ENCODE measurements at regions not wholly inside any gene's neighbourhood (a gene's known extent, or its start where the extent isn't known, plus 50 kb on each side); places are given as distances from the start of the nearest gene placed in this dataset.

DNA sequence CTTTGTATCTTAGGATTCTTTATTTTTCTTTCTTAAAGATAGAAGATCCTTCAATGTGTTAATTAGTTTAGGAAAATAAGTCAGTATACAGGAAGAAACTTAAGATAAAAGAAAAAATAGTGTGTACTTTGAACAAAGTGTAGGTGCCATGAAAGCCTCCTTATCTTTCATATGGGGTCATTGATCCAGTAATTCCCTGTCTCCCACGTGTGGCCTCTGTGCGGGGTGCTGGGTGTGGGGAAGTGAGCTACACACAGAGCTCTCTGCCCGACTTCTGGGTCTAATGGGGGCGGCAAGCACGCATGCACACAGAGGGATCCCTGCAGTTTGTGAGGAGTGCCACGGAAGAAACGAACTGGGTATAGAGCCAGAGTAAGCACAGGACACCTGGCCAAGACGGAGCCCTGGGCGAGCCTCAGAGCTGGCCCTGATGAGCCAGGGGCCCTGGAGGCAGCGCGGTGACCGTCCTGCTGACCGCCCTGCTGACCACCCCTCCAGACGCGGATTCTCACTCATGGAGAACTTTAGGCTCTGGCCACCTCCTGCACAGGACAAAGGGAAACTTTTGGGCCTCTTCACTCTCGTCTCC is 253.5 kb downstream of the ACKR3 start:
- Histone ChIP-seq H3K23me2 (ENCODE audit: low read depth, low read length) (no peaks in the 10 kb centered on the region), H3K27me3 (replicated peaks in 1 of 4; ENCODE audit: control insufficient read depth in 3 of 4, extremely low read depth in 1 of 4, insufficient read depth in 3 of 4, low read length in 3 of 4) (no peaks in the 10 kb centered on the region; a peak in 1 of 7 replicates), H4K5ac (ENCODE audit: insufficient read length, low read depth, low read length) (peak overlapping the region; percentile 21), H3K9ac (replicated peaks in 1 of 4; ENCODE audit: extremely low read depth in 1 of 4, low read depth in 3 of 4, low read length in 3 of 4) (no peak overlapping the region), H3K27ac (ENCODE audit: low read depth, low read length) (no peak overlapping the region), H2BK5ac (ENCODE audit: low read depth, low read length) (peak overlapping the region; percentile 66; the same call in 1 of the 2 replicates), H4K91ac (replicated peaks; ENCODE audit: insufficient read length, low read length) (peak overlapping the region; percentile 83), H3K23ac (ENCODE audit: insufficient read length) (no peak overlapping the region), H2BK20ac (ENCODE audit: low read length) (no peak overlapping the region), H3K14ac (ENCODE audit: insufficient read length) (no peak overlapping the region), H3K4me2 (ENCODE audit: insufficient read depth in 1 of 2, low read depth in 2 of 2, low read length in 2 of 2) (no peak overlapping the region), H3K18ac (ENCODE audit: extremely low read depth, low read length) (no peak overlapping the region), H2AK5ac (ENCODE audit: low read depth, low read length) (no peak overlapping the region), H3K4me3 (ENCODE audit: extremely low read depth in 1 of 4, insufficient read depth in 2 of 4, low read depth in 3 of 4, low read length in 4 of 4) (no peak overlapping the region), H3K79me2 (ENCODE audit: control insufficient read depth in 1 of 2, insufficient read depth in 2 of 2, low read length in 2 of 2) (no peaks in the 10 kb centered on the region), H3K56ac (replicated peaks; ENCODE audit: insufficient read length, low read depth, low read length) (no peak overlapping the region), H3K4ac (replicated peaks; ENCODE audit: insufficient read length, low read depth, low read length) (peak overlapping the region; percentile 21), H4K8ac (ENCODE audit: extremely low read depth, insufficient read depth, low read length) (no peak overlapping the region; the same call in 1 of the 2 replicates), H2BK120ac (replicated peaks; ENCODE audit: low read depth, low read length) (peak overlapping the region; percentile 19), H2AFZ (ENCODE audit: low read length) (no peak overlapping the region), H2BK15ac (ENCODE audit: low read length) (no peak overlapping the region), H3K79me1 (ENCODE audit: low read depth, low read length) (no peaks in the 10 kb centered on the region), H3K36me3 (ENCODE audit: control insufficient read depth in 2 of 4, insufficient read depth in 4 of 4, low read length in 3 of 4) (no peaks in the 10 kb centered on the region), H3K4me1 (replicated peaks in 1 of 4; ENCODE audit: control insufficient read depth in 3 of 4, insufficient read depth in 4 of 4, low read length in 3 of 4) (peaks cover 6 to 27% (median 22%) of the 10 kb centered on the region in 4 experiments), H3K9me3 (ENCODE audit: insufficient read depth in 2 of 2, low read depth in 1 of 2, low read length in 1 of 2) (no peaks in the 10 kb centered on the region), H4K20me1 (replicated peaks in 1 of 2; ENCODE audit: control insufficient read depth in 1 of 2, insufficient read depth in 2 of 2, low read length in 2 of 2) (no peaks in the 10 kb centered on the region), H2BK12ac (ENCODE audit: low read depth, low read length) (no peak overlapping the region)
- POLR2A ChIA-PET (ENCODE audit: partially characterized antibody), result no interaction called here
- FAIRE-seq, result no peak
- 81% methylated on average over 13 of the region's 16 CpGs; no CpG with 5 or more reads in 1 of the 2 experiments for WGBS, 2 experiments (ENCODE audit: extremely low coverage in 1 of 2, insufficient coverage in 1 of 2, insufficient read length in 1 of 2, insufficient replicate concordance in 2 of 2, low coverage in 1 of 2, low lambda C conversion rate in 2 of 2, missing lambda C conversion rate in 1 of 2)
- DNase-seq (ENCODE audit: low read depth in 1 of 2, low spot score in 2 of 2), result no peak
- CTCF ChIA-PET (ENCODE audit: partially characterized antibody), result interaction anchor here (0.7 to 1.1 kb wide), 3 partner anchors 11 to 205 kb away, joined by 3 to 4 read pairs (median 4); no protein-coding TSS in a partner anchor
- TF ChIP-seq CEBPB (IDR thresholded peaks at IDR 0.05; ENCODE audit: low read depth, low read length) (no peak), CHD1 (IDR thresholded peaks at IDR 0.05; ENCODE audit: low read depth, low read length) (no peak), CBX8 (IDR thresholded peaks at IDR 0.05; ENCODE audit: borderline replicate concordance, low read depth, low read length) (no peak), KDM5A (IDR thresholded peaks at IDR 0.05; ENCODE audit: low read length) (no peak), TAF1 (IDR thresholded peaks at IDR 0.05; ENCODE audit: low read depth, low read length) (no peak), JUND (IDR thresholded peaks at IDR 0.05; ENCODE audit: low read length) (no peak), HDAC6 (IDR thresholded peaks at IDR 0.05; ENCODE audit: low read depth, low read length) (no peak), SP2 (IDR thresholded peaks at IDR 0.05; ENCODE audit: low read length) (no peak), KDM1A (IDR thresholded peaks at IDR 0.05; ENCODE audit: borderline replicate concordance, low read length) (no peak), SIX5 (IDR thresholded peaks at IDR 0.05; ENCODE audit: low read depth, low read length) (no peak), TAF7 (optimal IDR thresholded peaks at IDR 0.05; ENCODE audit: borderline replicate concordance, low read depth, low read length) (no peak), BACH1 (IDR thresholded peaks at IDR 0.05; ENCODE audit: low read length) (no peak), EZH2 (IDR thresholded peaks at IDR 0.05; ENCODE audit: low read depth, low read length, severe bottlenecking) (no peak), TBP (IDR thresholded peaks at IDR 0.05; ENCODE audit: low read depth, low read length) (no peak)
- TF ChIP-seq, protein P1, sequence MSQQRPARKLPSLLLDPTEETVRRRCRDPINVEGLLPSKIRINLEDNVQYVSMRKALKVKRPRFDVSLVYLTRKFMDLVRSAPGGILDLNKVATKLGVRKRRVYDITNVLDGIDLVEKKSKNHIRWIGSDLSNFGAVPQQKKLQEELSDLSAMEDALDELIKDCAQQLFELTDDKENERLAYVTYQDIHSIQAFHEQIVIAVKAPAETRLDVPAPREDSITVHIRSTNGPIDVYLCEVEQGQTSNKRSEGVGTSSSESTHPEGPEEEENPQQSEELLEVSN (IDR thresholded peaks at IDR 0.05), result no peak

Measured in H1 (cell line).